DOHH2 (cell line): ENCODE measurements at regions not wholly inside any gene's neighbourhood (a gene's known extent, or its start where the extent isn't known, plus 50 kb on each side); places are given as distances from the start of the nearest gene placed in this dataset.

ENCODE experiments used
- CTCF ChIP-seq: fragments of 200-600 bp; sonication (generic); IDR thresholded peaks from one replicate; pipeline ENCODE4 v1.5.1; 2014; ENCODE audit warnings: antibody characterized with exemption, mild to moderate bottlenecking, low read depth, low read length; ENCODE audit not compliant: poor library complexity, severe bottlenecking
- EZH2phosphoT487 ChIP-seq: fragments of 200-600 bp; sonication (generic); IDR thresholded peaks from 2 replicates; pipeline ENCODE4 v1.6.1; 2017; ENCODE audit warnings: borderline replicate concordance, mild to moderate bottlenecking, antibody characterized with exemption, low read length, moderate library complexity, mixed read lengths

- TF ChIP-seq CTCF = no peak
- no peak for TF ChIP-seq EZH2phosphoT487
Observed at GRCh38 chr2:180653481-180653880, 326.9 kb upstream of the UBE2E3 start.
